ENCODE measurements at regions not wholly inside any gene's neighbourhood (a gene's known extent, or its start where the extent isn't known, plus 50 kb on each side); places are given as distances from the start of the nearest gene placed in this dataset.
"Not testable (repeated sequence)": the region's sequence is repeated elsewhere in the genome, so short reads cannot be mapped to it uniquely, and the experiment has no call there.

GRCh38 chr1:43108080-43108479, 64.0 kb downstream of the EBNA1BP2 start:
- no peak for DNase-seq

- DNase-seq: no peak
Observed at GRCh38 chr1:43107664-43108063, 64.4 kb downstream of the EBNA1BP2 start.

DNA sequence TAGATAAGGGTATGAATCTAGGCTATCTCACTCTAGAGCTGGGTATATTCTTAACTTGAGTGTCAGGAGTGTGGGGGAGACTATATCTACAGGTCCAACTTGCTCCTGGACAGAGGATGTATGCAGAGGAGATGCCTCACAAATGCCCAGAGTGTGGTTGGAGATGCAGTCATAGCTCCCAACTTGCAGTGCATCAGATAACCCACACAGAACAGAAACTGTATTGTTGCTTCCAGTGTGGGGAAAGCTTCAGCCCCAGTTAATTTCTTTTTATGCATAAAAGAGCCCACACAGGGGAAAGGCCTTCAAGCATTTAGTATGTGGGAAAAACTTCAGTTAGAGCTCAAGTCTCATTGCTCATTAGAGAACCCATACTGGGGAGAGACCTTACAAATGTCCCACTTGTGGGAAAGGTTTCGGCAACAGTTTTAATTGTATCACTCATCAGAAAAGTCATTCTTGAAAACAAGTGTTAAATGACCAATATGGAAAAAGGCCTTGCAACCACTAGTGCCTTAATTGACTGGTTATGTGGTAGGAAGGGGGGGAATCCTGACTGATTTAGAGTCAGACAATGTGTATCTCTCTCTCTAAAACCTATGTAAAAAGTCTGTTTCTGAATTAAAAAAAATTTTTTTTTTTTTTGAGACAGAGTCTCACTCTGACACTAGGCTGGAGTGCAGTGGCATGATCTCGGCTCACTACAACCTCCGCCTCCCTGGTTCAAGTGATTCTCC, 67.9 kb downstream of the EBNA1BP2 start:
- DNase-seq: no peak

- no peak for DNase-seq
Observed at GRCh38 chr1:43101061-43101460, 71.0 kb downstream of the EBNA1BP2 start.

GRCh38 chr1:43098200-43098599, 73.9 kb downstream of the EBNA1BP2 start:
- DNase-seq: no peak

DNA sequence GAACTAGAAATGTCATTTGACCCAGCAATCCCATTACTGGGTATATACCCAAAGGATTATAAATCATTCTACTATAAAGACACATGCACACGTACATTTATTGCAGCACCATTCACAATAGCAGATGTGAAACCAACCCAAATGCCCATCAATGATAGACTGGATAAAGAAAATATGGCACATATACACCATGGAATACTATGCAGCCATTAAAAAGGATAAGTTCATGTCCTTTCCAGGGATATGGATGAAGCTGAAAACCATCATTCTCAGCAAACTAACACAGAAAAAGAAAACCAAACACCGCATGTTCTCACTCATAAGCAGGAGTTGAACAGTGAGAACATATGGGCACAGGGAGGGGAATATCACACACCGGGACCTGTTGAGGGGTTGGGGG, 75.6 kb downstream of the EBNA1BP2 start:
- DNase-seq: not testable (repeated sequence)

DNA sequence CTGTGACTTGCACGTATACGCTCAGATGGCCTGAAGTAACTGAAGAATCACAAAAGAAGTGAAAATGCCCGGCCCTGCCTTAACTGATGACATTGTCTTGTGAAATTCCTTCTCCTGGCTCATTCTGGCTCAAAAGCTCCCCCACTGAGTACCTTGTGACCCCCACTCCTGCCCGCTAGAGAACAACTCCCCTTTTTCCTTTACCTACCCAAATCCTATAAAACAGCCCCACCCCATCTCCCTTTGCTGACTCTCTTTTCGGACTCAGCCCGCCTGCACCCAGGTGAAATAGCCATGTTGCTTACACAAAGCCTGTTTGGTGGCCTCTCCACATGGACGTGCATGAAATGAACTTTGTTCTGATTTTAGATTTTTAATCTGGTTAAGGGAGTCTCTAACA, 81.3 kb downstream of the EBNA1BP2 start:
- not testable (repeated sequence) for DNase-seq

GRCh38 chr1:43090157-43090556, 81.9 kb downstream of the EBNA1BP2 start:
- not testable (repeated sequence) for DNase-seq

- DNase-seq: no peak
Observed at GRCh38 chr1:43083375-43083891, 88.7 kb downstream of the EBNA1BP2 start.

GRCh38 chr1:43082740-43083139, 89.3 kb downstream of the EBNA1BP2 start:
- no peak for DNase-seq

GRCh38 chr1:43077273-43077672, 94.8 kb downstream of the EBNA1BP2 start:
- DNase-seq: no peak

- no peak for DNase-seq
Observed at GRCh38 chr1:43074709-43075108, 97.4 kb downstream of the EBNA1BP2 start.

DNA sequence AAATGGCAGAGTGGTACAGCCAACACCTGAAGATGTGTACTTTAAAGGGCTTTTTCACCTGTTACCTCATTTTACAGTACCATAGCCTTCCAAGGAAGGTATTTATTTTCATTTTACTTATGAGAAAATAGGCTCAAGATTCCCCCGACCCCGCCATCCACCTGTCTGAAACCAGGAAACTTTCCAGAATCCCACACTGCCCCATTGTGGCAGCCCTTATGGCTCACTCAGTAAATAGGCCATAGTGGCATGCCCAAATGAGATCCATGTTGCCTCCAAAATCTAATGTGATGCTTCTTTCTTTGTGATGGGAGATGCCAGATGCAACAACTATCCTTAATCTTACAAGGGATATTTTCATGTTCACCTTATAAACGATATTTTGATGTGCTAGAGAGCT, 97.8 kb downstream of the EBNA1BP2 start:
- DNase-seq: no peak

DNA sequence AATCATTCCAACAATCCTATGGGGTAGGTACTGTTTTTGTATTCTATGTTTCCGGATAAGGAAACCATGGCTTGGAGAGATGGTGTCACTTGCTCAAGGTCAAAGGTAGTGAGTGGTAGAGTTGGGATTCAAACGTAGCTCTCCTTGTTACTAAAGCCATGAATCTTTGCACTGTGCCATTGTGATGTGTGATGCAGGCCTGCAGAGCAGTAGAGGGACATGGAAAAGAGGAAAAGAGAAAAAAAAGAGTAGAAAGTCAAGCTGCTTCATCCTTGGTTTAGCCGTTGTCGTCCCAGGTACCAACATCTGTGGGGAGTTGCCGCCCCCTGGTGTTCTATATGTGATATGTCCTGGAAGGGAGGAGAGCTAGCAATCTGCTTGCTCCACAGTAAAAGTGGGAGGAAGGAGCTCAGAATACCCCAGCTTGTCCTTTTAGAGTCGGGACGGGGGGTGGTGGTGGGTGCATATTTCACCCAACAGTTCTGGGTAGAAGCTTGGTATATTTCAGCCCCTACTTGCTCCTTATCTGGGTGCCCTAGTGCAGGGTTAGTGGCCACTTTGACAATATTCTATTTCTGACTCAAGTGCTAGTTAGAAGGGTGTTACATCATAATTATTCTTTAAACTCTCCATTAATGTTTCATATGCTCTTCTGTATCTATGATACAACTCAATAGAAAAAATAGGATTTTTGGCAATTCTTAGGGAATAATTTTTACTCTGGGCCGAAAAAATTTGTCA, 98.4 kb downstream of the EBNA1BP2 start:
- DNase-seq: peak; percentile 51

DNA sequence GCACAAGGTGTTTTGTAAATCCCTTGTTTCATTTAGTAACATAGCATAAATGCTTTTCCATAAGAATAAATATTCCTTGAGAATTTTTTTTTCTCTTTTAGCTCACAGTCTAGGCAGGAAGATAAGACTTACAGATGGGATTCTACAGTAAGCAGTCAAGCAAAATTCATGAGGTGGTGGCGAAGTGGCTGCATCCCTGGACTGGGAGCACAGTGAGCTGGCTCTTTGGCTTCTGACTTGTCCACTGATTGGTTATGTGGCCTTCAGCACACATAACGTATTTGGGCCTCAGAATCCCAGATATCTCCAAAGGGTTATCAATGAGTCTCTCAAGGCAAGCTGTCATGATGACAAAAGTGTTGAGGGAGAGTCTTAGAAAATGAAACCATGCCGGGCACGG, 99.8 kb downstream of the EBNA1BP2 start:
- no peak for DNase-seq

DNA sequence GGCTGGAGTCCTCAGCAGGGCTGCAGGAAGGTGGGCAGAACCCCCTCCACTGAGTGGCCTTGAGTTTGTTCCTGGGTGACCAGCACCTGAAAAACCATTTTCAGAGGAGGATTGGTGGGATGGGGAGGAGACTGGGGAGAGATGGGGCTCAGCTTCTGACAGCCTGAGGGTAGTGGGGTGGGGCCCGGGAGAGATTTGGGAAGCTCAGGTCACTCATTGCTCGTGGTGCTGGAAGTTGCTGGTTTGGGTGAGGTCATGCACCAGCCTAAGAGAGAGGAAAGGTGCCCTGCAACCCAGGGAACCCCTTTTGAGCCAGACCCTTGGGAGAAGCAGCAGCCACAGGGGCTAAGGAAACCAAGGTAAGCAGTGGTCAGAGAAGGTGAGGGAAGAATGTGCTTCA, 100.8 kb downstream of the EBNA1BP2 start:
- DNase-seq: no peak

DNA sequence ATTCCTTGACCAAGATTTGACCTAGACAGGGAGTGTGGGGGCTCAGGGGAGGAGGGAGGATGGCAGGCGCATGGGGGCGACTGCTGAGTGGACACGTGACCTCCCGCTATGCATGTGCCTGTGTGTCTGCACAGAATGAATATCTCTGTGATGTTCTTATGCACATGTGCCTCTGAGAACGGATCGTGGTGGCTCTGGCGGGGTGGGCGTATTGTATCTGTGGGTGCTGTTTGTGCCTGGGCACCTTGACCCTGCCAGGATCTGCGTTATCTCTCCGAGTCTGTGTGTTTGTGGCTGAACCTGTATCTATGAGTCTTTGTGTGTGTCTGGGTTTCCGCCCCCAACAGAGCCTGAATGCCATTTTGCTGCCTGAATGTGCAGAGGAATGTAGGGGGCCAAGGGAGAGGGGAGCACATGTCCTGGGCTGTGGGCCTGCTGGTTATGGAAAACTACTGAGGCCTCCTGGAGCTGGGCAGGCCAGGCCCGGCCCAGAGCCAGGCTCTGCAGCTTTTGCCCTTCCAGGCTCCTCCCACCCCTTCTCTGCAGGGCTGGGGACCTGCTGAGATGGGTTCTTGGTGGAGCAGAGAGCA, 102.5 kb downstream of the EBNA1BP2 start:
- DNase-seq: no peak

GRCh38 chr1:43068911-43069310, 103.2 kb downstream of the EBNA1BP2 start:
- DNase-seq: no peak

DNA sequence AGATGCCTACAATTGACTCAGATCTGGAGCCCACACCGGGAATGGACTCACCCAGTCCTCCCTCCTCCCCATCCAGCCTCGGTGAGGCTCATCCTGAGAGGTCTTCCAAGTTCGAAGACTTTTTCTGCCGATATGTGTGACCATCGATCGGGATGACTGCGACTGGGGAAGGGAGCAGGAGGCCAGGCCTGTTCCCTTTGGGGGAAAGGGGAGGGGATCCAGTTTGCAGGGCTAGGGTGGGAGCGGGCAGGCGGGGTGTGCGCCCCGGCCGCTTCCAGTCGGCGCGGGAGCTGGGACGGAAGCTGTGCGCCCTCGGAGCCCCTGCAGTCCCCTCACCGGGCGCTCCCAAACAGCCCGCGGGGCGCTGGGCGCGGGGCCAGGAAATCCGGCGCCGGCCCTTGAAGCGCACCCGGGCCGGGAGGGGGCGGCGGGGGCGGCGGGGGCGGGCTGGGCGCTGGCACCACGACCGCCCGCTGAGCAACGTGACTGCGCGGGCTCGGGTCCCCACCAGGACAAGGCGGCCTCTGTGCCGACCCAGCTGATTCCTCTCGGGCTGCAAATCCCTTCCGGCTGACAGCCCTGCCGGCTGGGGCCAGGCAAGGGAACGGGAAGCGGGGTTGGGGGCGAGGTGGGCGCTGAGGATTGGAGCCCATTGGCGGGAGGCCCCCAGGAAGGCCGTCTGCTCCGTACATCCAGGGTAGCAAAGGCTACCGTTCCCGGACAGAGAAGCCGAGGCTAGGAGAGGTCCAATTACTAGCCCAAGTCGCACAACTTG, 103.9 kb downstream of the EBNA1BP2 start:
- peak; percentile 49 for DNase-seq

DNA sequence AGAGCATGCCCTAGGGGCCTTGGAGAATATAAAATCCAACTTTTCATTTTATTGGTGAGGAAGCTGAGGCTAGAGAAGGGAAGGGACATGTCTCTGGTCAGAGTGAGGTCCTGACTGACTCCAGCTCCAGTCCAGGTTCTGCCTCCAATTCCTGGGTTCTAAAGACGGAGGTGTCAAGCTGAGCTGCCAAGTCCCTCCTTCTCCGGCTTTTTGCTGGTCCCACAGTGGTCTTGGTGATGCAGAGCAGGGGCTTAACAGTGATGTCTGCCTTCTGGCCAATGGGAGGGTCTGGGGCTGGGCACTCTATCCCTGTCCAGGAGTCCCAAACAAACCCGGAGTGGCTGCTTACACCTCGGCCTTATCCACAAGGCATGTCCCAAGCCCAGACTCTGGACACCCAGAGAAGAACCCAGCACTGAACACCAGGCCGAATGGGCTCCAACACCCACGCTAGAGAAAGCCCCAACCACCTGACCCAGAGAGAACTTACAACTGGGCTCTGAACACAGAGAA, 104.8 kb downstream of the EBNA1BP2 start:
- DNase-seq: no peak

- DNase-seq: no peak
Observed at GRCh38 chr1:43066578-43066977, 105.5 kb downstream of the EBNA1BP2 start.

DNA sequence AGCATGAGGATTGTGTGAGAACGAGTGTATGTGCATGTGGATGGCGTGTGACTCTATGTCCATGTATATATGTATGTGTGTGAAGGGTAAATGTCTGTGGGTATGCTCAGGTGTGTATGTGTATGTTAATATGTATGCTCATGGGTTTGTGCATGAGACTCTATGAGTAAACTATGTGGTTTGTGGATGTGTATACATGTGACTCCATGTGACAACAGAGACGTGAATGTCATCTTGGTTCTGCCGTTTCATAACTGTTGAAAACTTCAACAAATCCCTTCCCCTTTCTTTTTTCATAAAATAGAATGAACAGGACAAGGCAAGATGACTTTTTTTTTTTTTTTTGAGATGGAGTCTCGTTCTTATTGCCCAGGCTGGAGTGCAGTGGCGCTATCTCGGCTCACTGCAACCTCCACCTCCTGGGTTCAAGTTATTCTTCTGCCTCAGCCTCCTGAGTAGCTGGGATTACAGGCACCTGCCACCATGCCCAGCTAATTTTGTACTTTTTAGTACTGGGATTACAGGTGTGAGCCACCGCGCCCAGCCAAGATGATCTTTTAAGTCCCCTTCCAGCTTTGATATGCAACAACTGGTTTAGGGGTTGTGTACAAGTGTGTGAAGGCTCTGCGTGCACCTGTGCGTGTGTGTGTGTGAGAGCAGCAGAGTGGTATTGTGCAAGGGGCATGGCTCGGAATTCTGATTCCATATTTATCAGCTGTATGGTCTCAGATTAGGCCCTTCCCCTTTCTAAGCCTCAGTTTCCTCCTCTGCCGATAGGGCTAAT, 106.3 kb downstream of the EBNA1BP2 start:
- no peak for DNase-seq

Measured in NCI-H146 (cell line).